HEK293 (cell line): ENCODE measurements at regions not wholly inside any gene's neighbourhood (a gene's known extent, or its start where the extent isn't known, plus 50 kb on each side); places are given as distances from the start of the nearest gene placed in this dataset.

Source experiments
- ATF2 ChIP-seq: fragments of 450-650 bp; formaldehyde crosslinking; IDR thresholded peaks from 2 replicates; pipeline ENCODE4 v1.5.1; 2016; ENCODE audit warnings: missing biosample characterization, missing genetic modification characterization, low read depth
- OSR2 ChIP-seq: fragments of 450-650 bp; formaldehyde crosslinking; IDR thresholded peaks from 2 replicates; pipeline ENCODE4 v1.5.1; 2016; ENCODE audit warnings: missing biosample characterization, missing genetic modification characterization
- SALL2 ChIP-seq: fragments of 450-650 bp; formaldehyde crosslinking; IDR thresholded peaks from 2 replicates; pipeline ENCODE4 v1.5.0; 2017; ENCODE audit warnings: missing biosample characterization, mild to moderate bottlenecking, missing genetic modification characterization, borderline replicate concordance
- SCRT1 ChIP-seq: fragments of 450-650 bp; formaldehyde crosslinking; IDR thresholded peaks from 2 replicates; pipeline ENCODE4 v1.5.1; 2016; ENCODE audit warnings: missing biosample characterization, missing genetic modification characterization, borderline replicate concordance
- YY1 ChIP-seq: fragments of 450-650 bp; formaldehyde crosslinking; IDR thresholded peaks from 2 replicates; pipeline ENCODE4 v1.5.1; 2018; ENCODE audit warnings: missing biosample characterization, missing genetic modification characterization
- ZBTB7A ChIP-seq: fragments of 450-650 bp; formaldehyde crosslinking; IDR thresholded peaks from 2 replicates; pipeline ENCODE4 v1.5.1; 2016; ENCODE audit warnings: low read depth, missing biosample characterization, missing genetic modification characterization
- ZBTB8A ChIP-seq: fragments of 450-650 bp; formaldehyde crosslinking; IDR thresholded peaks from 2 replicates; pipeline ENCODE4 v1.5.1; 2016; ENCODE audit warnings: missing biosample characterization, missing genetic modification characterization
- ZNF670 ChIP-seq: fragments of 450-650 bp; formaldehyde crosslinking; IDR thresholded peaks from 2 replicates; pipeline ENCODE4 v1.5.1; 2016; ENCODE audit warnings: missing biosample characterization, missing genetic modification characterization, low read depth
- ZNF791 ChIP-seq: fragments of 450-650 bp; formaldehyde crosslinking; IDR thresholded peaks from 2 replicates; pipeline ENCODE4 v1.5.1; 2016; ENCODE audit warnings: missing biosample characterization, missing genetic modification characterization
- ZNF792 ChIP-seq: fragments of 450-650 bp; formaldehyde crosslinking; IDR thresholded peaks from 2 replicates; pipeline ENCODE4 v1.5.1; 2016; ENCODE audit warnings: missing biosample characterization, missing genetic modification characterization
- TF ChIP-seq, protein P1 (sequence below): fragments of 450-650 bp; formaldehyde crosslinking; IDR thresholded peaks from 2 replicates; pipeline ENCODE4 v1.5.1; 2016; ENCODE audit warnings: missing biosample characterization, missing genetic modification characterization
- TF ChIP-seq, protein P2 (sequence below): fragments of 450-650 bp; formaldehyde crosslinking; IDR thresholded peaks from 2 replicates; pipeline ENCODE4 v1.5.1; 2016; ENCODE audit warnings: missing biosample characterization, missing genetic modification characterization
- TF ChIP-seq, protein P3 (sequence below): fragments of 450-650 bp; formaldehyde crosslinking; IDR thresholded peaks from 2 replicates; pipeline ENCODE4 v1.5.1; 2017; ENCODE audit warnings: missing biosample characterization, missing genetic modification characterization

DNA sequence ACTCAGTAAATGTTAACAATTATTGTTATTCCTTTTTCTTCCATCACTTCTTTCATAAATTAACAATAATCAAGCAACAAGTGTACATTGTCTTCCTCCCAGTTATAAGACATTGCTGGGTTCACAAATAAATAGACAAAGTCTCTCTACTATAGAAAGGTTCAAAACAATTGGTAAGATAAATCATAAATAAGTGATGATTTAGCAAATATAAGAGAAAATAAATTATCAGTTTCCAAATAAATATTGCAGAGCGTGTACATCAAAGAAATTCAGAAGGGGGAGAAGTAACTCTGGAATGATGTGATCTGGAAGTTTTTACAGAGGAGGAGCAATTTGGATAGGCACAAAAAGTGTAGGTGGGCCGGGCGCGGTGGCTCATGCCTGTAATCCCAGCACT lies 114.2 kb downstream of the BASP1 start:
- TF ChIP-seq, protein P1, sequence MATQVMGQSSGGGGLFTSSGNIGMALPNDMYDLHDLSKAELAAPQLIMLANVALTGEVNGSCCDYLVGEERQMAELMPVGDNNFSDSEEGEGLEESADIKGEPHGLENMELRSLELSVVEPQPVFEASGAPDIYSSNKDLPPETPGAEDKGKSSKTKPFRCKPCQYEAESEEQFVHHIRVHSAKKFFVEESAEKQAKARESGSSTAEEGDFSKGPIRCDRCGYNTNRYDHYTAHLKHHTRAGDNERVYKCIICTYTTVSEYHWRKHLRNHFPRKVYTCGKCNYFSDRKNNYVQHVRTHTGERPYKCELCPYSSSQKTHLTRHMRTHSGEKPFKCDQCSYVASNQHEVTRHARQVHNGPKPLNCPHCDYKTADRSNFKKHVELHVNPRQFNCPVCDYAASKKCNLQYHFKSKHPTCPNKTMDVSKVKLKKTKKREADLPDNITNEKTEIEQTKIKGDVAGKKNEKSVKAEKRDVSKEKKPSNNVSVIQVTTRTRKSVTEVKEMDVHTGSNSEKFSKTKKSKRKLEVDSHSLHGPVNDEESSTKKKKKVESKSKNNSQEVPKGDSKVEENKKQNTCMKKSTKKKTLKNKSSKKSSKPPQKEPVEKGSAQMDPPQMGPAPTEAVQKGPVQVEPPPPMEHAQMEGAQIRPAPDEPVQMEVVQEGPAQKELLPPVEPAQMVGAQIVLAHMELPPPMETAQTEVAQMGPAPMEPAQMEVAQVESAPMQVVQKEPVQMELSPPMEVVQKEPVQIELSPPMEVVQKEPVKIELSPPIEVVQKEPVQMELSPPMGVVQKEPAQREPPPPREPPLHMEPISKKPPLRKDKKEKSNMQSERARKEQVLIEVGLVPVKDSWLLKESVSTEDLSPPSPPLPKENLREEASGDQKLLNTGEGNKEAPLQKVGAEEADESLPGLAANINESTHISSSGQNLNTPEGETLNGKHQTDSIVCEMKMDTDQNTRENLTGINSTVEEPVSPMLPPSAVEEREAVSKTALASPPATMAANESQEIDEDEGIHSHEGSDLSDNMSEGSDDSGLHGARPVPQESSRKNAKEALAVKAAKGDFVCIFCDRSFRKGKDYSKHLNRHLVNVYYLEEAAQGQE (tag by site-specific recombination) = no peak
- TF ChIP-seq ZNF792 (tag by site-specific recombination) (no peak), SALL2 (tag by site-specific recombination) (no peak), ZNF670 (tag by site-specific recombination) (no peak), ZNF791 (tag by site-specific recombination) (no peak), ZBTB8A (tag by site-specific recombination) (no peak), OSR2 (tag by site-specific recombination) (no peak), YY1 (tag by site-specific recombination) (no peak), ZBTB7A (tag by site-specific recombination) (no peak), ATF2 (tag by site-specific recombination) (no peak), SCRT1 (tag by site-specific recombination) (no peak)
- TF ChIP-seq, protein P2, sequence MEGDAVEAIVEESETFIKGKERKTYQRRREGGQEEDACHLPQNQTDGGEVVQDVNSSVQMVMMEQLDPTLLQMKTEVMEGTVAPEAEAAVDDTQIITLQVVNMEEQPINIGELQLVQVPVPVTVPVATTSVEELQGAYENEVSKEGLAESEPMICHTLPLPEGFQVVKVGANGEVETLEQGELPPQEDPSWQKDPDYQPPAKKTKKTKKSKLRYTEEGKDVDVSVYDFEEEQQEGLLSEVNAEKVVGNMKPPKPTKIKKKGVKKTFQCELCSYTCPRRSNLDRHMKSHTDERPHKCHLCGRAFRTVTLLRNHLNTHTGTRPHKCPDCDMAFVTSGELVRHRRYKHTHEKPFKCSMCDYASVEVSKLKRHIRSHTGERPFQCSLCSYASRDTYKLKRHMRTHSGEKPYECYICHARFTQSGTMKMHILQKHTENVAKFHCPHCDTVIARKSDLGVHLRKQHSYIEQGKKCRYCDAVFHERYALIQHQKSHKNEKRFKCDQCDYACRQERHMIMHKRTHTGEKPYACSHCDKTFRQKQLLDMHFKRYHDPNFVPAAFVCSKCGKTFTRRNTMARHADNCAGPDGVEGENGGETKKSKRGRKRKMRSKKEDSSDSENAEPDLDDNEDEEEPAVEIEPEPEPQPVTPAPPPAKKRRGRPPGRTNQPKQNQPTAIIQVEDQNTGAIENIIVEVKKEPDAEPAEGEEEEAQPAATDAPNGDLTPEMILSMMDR (tag by site-specific recombination) = no peak
- TF ChIP-seq, protein P3, sequence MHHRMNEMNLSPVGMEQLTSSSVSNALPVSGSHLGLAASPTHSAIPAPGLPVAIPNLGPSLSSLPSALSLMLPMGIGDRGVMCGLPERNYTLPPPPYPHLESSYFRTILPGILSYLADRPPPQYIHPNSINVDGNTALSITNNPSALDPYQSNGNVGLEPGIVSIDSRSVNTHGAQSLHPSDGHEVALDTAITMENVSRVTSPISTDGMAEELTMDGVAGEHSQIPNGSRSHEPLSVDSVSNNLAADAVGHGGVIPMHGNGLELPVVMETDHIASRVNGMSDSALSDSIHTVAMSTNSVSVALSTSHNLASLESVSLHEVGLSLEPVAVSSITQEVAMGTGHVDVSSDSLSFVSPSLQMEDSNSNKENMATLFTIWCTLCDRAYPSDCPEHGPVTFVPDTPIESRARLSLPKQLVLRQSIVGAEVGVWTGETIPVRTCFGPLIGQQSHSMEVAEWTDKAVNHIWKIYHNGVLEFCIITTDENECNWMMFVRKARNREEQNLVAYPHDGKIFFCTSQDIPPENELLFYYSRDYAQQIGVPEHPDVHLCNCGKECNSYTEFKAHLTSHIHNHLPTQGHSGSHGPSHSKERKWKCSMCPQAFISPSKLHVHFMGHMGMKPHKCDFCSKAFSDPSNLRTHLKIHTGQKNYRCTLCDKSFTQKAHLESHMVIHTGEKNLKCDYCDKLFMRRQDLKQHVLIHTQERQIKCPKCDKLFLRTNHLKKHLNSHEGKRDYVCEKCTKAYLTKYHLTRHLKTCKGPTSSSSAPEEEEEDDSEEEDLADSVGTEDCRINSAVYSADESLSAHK (tag by site-specific recombination) = no peak
